Upper lobe of right lung (tissue), 1 donor: ENCODE measurements at regions not wholly inside any gene's neighbourhood (a gene's known extent, or its start where the extent isn't known, plus 50 kb on each side); places are given as distances from the start of the nearest gene placed in this dataset.

Experiments
- ATAC-seq: fragments of 200-7000 bp; cut with Tn5 transposase; one replicate; pipeline ENCODE4 v1.9.1; 2020; ENCODE audit warnings: mild to moderate bottlenecking, moderate library complexity
- DNase-seq: peaks from one replicate; pipeline ENCODE4 v3.0.0-alpha.2; 2020
- H3K27ac ChIP-seq: fragments of 200-600 bp; one replicate; pipeline ENCODE4 v1.8.0; 2022
- H3K27me3 ChIP-seq: fragments of 200-600 bp; one replicate; pipeline ENCODE4 v1.8.0; 2022; ENCODE audit warnings: mild to moderate bottlenecking
- H3K36me3 ChIP-seq: fragments of 200-600 bp; one replicate; pipeline ENCODE4 v1.8.0; 2022
- H3K4me1 ChIP-seq: fragments of 200-600 bp; one replicate; pipeline ENCODE4 v1.8.0; 2022
- H3K4me3 ChIP-seq: fragments of 200-600 bp; one replicate; pipeline ENCODE4 v1.8.0; 2022; ENCODE audit warnings: mild to moderate bottlenecking
- H3K9me3 ChIP-seq: fragments of 200-600 bp; one replicate; pipeline ENCODE4 v1.8.0; 2022
- intact Hi-C: fragments of 100-400 bp; cut with DNase I; formaldehyde crosslinking; loops from one replicate; pipeline ENCODE4 v1.11.0; 2022
- TF ChIP-seq, protein P1 (sequence below): fragments of 200-600 bp; IDR thresholded peaks from one replicate; pipeline ENCODE4 v1.8.0; 2022; ENCODE audit warnings: antibody characterized with exemption
- donor health status: DM: no; HTN: yes; CAD: no; lungs with severe emphysema.

DNA sequence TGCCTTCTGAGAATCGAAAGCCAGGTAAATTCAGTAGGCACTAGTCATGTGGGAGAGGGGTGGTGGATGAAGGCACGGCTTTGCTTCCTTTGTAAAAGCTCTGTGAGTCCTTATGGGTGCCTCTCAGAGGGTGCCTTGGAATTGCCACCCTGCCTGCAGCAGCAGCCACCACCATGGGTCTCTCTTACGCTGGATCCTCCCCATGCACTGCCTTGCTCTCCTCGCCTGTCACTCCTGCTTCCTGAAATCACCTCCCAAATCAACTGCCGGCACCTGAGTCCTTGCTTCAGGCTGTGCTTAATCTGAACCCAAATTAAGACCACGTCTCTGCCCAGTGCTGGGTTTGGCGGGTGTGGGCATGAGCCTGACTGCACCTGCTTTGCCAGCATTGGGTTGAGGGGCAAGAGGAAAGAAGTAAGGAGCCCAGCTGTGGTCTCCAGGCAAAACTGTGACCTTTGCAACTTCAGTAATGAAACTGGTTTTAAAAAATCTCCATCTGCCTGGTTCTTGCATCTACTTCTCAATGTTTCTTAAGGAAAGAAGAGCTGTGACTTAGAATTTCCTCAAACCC, 55.9 kb upstream of the CLMN start:
- ATAC-seq (no peak), DNase-seq (no peak)
- Histone ChIP-seq H3K27ac (no peak overlapping the region), H3K9me3 (peaks cover 16% of the 10 kb centered on the region), H3K4me1 (no peaks in the 10 kb centered on the region), H3K4me3 (no peak overlapping the region), H3K36me3 (no peaks in the 10 kb centered on the region), H3K27me3 (no peaks in the 10 kb centered on the region)
- intact Hi-C loops: no loop called here
- TF ChIP-seq, protein P1, sequence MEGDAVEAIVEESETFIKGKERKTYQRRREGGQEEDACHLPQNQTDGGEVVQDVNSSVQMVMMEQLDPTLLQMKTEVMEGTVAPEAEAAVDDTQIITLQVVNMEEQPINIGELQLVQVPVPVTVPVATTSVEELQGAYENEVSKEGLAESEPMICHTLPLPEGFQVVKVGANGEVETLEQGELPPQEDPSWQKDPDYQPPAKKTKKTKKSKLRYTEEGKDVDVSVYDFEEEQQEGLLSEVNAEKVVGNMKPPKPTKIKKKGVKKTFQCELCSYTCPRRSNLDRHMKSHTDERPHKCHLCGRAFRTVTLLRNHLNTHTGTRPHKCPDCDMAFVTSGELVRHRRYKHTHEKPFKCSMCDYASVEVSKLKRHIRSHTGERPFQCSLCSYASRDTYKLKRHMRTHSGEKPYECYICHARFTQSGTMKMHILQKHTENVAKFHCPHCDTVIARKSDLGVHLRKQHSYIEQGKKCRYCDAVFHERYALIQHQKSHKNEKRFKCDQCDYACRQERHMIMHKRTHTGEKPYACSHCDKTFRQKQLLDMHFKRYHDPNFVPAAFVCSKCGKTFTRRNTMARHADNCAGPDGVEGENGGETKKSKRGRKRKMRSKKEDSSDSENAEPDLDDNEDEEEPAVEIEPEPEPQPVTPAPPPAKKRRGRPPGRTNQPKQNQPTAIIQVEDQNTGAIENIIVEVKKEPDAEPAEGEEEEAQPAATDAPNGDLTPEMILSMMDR: no peak

DNA sequence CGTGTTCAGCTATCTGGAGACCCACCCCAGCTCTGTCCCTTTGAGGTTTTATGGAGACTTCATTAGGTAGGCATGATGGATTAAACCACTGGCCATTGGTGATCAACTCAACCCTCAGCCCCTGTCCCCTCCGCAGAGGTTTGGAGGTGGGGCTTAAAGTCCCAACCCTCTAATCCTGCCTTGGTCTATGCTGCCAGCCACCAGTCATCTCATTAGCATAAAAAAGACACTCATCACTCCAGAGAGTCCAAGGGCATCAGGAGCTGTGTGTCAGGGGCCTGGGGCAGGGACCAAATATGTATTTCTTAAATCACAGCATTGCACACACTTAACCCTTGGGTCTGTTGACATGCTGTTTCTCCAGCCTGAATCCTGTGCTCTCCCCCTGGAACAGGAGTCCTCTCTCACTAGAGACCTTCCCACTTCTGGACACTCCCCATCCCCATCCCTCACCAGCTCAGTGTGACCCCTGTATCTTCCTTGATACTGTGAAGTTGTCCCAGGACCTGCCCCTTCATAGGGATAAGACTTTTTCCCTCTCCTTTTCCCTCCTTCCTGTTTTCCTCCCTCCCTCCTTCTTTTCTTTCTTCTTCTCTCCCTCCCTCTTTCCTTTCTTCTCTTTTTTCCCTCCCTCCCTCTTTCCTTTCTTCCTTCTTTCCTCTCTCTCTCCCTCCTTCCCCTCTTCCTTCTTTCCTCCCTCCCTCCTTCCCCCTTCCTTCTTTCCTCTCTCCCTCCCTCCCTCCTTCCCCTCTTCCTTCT, 54.7 kb upstream of the CLMN start:
- Histone ChIP-seq H3K9me3 (peaks cover 9% of the 10 kb centered on the region), H3K4me1 (no peaks in the 10 kb centered on the region), H3K27ac (no peak overlapping the region), H3K27me3 (no peaks in the 10 kb centered on the region), H3K4me3 (no peak overlapping the region), H3K36me3 (no peaks in the 10 kb centered on the region)
- DNase-seq (no peak), ATAC-seq (no peak)
- TF ChIP-seq, protein P1: no peak
- intact Hi-C loops: no loop called here

DNA sequence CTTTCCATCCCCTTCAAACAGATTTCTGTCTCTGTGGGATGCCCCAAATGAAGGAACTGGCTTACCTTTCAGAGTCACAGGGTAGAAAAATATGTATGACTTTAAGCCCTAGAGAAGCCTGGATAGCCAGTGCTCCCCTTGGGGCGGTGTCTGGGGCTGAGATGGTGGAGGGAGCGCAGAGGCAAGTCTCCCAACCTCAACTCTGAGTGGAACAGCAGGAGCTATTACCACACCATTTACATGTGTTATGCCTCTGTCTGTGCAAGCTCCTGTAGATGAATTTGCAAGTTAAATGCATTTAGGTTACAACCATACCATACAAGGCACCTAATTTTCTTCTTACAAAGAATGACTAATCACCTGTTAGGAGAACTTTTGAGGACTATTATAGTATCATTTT, 50.4 kb upstream of the CLMN start:
- DNase-seq: no peak
- no peak overlapping the region for H3K4me3 ChIP-seq
- H3K27me3 ChIP-seq: peaks cover 1% of the 10 kb centered on the region
- TF ChIP-seq, protein P1: no peak
- no peaks in the 10 kb centered on the region for H3K36me3 ChIP-seq
- ATAC-seq: no peak
- H3K4me1 ChIP-seq: peaks cover 2% of the 10 kb centered on the region
- H3K27ac ChIP-seq: no peak overlapping the region
- H3K9me3 ChIP-seq: no peaks in the 10 kb centered on the region
- intact Hi-C loops: no loop called here
